Tibial artery (tissue), 4 donors: ENCODE measurements at regions not wholly inside any gene's neighbourhood (a gene's known extent, or its start where the extent isn't known, plus 50 kb on each side); places are given as distances from the start of the nearest gene placed in this dataset.

ENCODE experiments used
- DNase-seq, 2 donors: peaks; one replicate each; pipeline ENCODE4 v3.0.0-alpha.2; 2019
- H3K27ac ChIP-seq, 2 donors: fragments of 200-600 bp; sonication (generic) in 1 of 2; 1 replicate in 1 of 2; 2 replicates in 1 of 2; pipeline ENCODE4 v1.5.1; 2018 to 2019; ENCODE audit warnings: mild to moderate bottlenecking in 1 of 2
- H3K27me3 ChIP-seq, 2 donors: fragments of 200-600 bp; sonication (generic) in 1 of 2; one replicate each; pipeline versions ENCODE4 v1.5.1 to v1.6.0; 2016 to 2019
- H3K36me3 ChIP-seq, 3 donors: fragments of 200-600 bp; sonication (generic) in 2 of 3; one replicate each; pipeline ENCODE4 v1.5.1; 2016 to 2019; ENCODE audit warnings: mild to moderate bottlenecking in 2 of 3
- H3K4me1 ChIP-seq, 4 donors: fragments of 200-600 bp; sonication (generic) in 2 of 4; 1 replicate in 3 of 4; 2 replicates in 1 of 4; pipeline ENCODE4 v1.5.1; 2016 to 2019
- H3K4me3 ChIP-seq, 2 donors: fragments of 200-600 bp; sonication (generic) in 1 of 2; 1 replicate in 1 of 2; 2 replicates in 1 of 2; pipeline ENCODE4 v1.5.1; 2018 to 2019; ENCODE audit warnings: mild to moderate bottlenecking in 2 of 2
- H3K9me3 ChIP-seq, 3 donors: fragments of 200-600 bp; sonication (generic) in 1 of 3; one replicate each; pipeline ENCODE4 v1.5.1; 2016 to 2019
- CTCF ChIP-seq, 2 experiments: fragments of 200-600 bp in 1 of 2; fragments of 450-650 bp in 1 of 2; IDR thresholded peaks; one replicate each; pipeline ENCODE4 v1.5.1; 2017 to 2019; ENCODE audit warnings: antibody characterized with exemption in 2 of 2, mild to moderate bottlenecking in 1 of 2, moderate library complexity in 1 of 2
- intact Hi-C: fragments of 100-400 bp; cut with DNase I; formaldehyde crosslinking; loops from one replicate; pipeline ENCODE4 v1.15.0; 2023; ENCODE audit warnings: low total_unique reads

- no peak for TF ChIP-seq CTCF (IDR thresholded peaks at IDR 0.05)
Measured at GRCh38 chr5:77847129-77847460, 71.0 kb upstream of the TBCA start.

GRCh38 chr5:77846422-77847128 lies 70.4 kb upstream of the TBCA start:
- Histone ChIP-seq H3K27ac (no peak overlapping the region), H3K9me3 (no peaks in the 10 kb centered on the region), H3K27me3 (peaks cover 0 to 2% of the 10 kb centered on the region in 2 donors), H3K36me3 (no peaks in the 10 kb centered on the region), H3K4me1 (peaks cover 0 to 19% (median 9%) of the 10 kb centered on the region in 4 donors), H3K4me3 (no peak overlapping the region)
- DNase-seq: no peak
- intact Hi-C loops: no loop called here
- no peak for TF ChIP-seq CTCF (IDR thresholded peaks at IDR 0.05)

More at GRCh38 chr5:77847129-77847460, 71.0 kb upstream of the TBCA start:
- DNase-seq: no peak
- Histone ChIP-seq H3K9me3 (no peaks in the 10 kb centered on the region), H3K27me3 (peaks cover 0 to 2% of the 10 kb centered on the region in 2 donors), H3K27ac (no peak overlapping the region), H3K36me3 (no peaks in the 10 kb centered on the region), H3K4me3 (no peak overlapping the region), H3K4me1 (peaks cover 0 to 19% (median 9%) of the 10 kb centered on the region in 4 donors)
- intact Hi-C loops: no loop called here

- H3K27ac ChIP-seq: no peak overlapping the region
- no peak for TF ChIP-seq CTCF (IDR thresholded peaks at IDR 0.05)
- intact Hi-C loops: no loop called here
- no peaks in the 10 kb centered on the region for H3K9me3 ChIP-seq
- H3K27me3 ChIP-seq: peaks cover 0 to 2% of the 10 kb centered on the region in 2 donors
- peaks cover 0 to 14% (median 6%) of the 10 kb centered on the region in 4 donors for H3K4me1 ChIP-seq
- H3K4me3 ChIP-seq: no peak overlapping the region
- H3K36me3 ChIP-seq: no peaks in the 10 kb centered on the region
- no peak for DNase-seq
Measured at GRCh38 chr5:77845324-77845646, 69.1 kb upstream of the TBCA start.

- H3K27me3 ChIP-seq: peaks cover 0 to 2% of the 10 kb centered on the region in 2 donors
- no peak for DNase-seq
- no peaks in the 10 kb centered on the region for H3K9me3 ChIP-seq
- TF ChIP-seq CTCF (IDR thresholded peaks at IDR 0.05): no peak
- H3K4me1 ChIP-seq: peaks cover 0 to 14% (median 6%) of the 10 kb centered on the region in 4 donors
- H3K4me3 ChIP-seq: peak overlapping the region; percentile 46 to 54
- H3K27ac ChIP-seq: no peak overlapping the region
- intact Hi-C loops: no loop called here
- no peaks in the 10 kb centered on the region for H3K36me3 ChIP-seq
Measured at GRCh38 chr5:77844623-77845323, 68.6 kb upstream of the TBCA start.

GRCh38 chr5:77844373-77844622 lies 68.2 kb upstream of the TBCA start:
- Histone ChIP-seq H3K27ac (no peak overlapping the region), H3K4me3 (peak overlapping the region; percentile 46 to 54), H3K4me1 (peaks cover 0 to 14% (median 6%) of the 10 kb centered on the region in 4 donors), H3K36me3 (no peaks in the 10 kb centered on the region), H3K27me3 (peaks cover 0 to 2% of the 10 kb centered on the region in 2 donors), H3K9me3 (no peaks in the 10 kb centered on the region)
- no peak for TF ChIP-seq CTCF (IDR thresholded peaks at IDR 0.05)
- no peak for DNase-seq
- intact Hi-C loops: no loop called here
